Calu3 (cell line): ENCODE measurements at regions not wholly inside any gene's neighbourhood (a gene's known extent, or its start where the extent isn't known, plus 50 kb on each side); places are given as distances from the start of the nearest gene placed in this dataset.

Experiments used
- BruUV-seq: library from RNA; stranded (reverse); fragments of 400-500 nt; replicated peaks from 2 replicates; lab custom pipeline; 2021; lab: Mats Ljungman, UMichigan
- CTCF ChIA-PET: fragments of 300-600 bp; sonication (Branson Sonifier 250); formaldehyde crosslinking; loops from one replicate; lab custom pipeline; 2022; ENCODE audit warnings: antibody characterized with exemption; lab: Charles Lee
- DNase-seq: peaks from one replicate; pipeline ENCODE4 v3.0.0; 2022
- H3K27ac Mint-ChIP-seq: one replicate; pipeline ENCODE4 v1.8.0; 2022; ENCODE audit warnings: mixed read lengths; ENCODE audit not compliant: unreplicated experiment
- H3K27me3 Mint-ChIP-seq: one replicate; pipeline ENCODE4 v1.8.0; 2022; ENCODE audit warnings: mixed read lengths; ENCODE audit not compliant: unreplicated experiment
- H3K36me3 Mint-ChIP-seq: one replicate; pipeline ENCODE4 v1.8.0; 2022; ENCODE audit warnings: mild to moderate bottlenecking, moderate library complexity, mixed read lengths; ENCODE audit not compliant: insufficient read depth, unreplicated experiment
- H3K4me1 Mint-ChIP-seq: one replicate; pipeline ENCODE4 v1.8.0; 2022; ENCODE audit warnings: mild to moderate bottlenecking, low read depth, mixed read lengths; ENCODE audit not compliant: unreplicated experiment
- H3K4me3 Mint-ChIP-seq: one replicate; pipeline ENCODE4 v1.8.0; 2022; ENCODE audit warnings: mild to moderate bottlenecking, low read depth, moderate library complexity, mixed read lengths; ENCODE audit not compliant: unreplicated experiment
- H3K9me3 Mint-ChIP-seq: one replicate; pipeline ENCODE4 v1.8.0; 2022; ENCODE audit warnings: low read depth, mixed read lengths; ENCODE audit not compliant: unreplicated experiment
- intact Hi-C: fragments of 100-400 bp; cut with micrococcal nuclease; formaldehyde crosslinking; loops from one replicate; pipeline ENCODE4 v1.10.0; 2022; ENCODE audit not compliant: unreplicated experiment
- TF ChIP-seq, protein P1 (sequence below): fragments of 200-600 bp; IDR thresholded peaks from one replicate; pipeline ENCODE4 v1.8.0; 2022; ENCODE audit warnings: antibody characterized with exemption; ENCODE audit not compliant: unreplicated experiment

GRCh38 chr2:200180943-200181342 is 125.5 kb upstream of the SPATS2L start:
- no peaks in the 10 kb centered on the region for H3K27me3 Mint-ChIP-seq

DNA sequence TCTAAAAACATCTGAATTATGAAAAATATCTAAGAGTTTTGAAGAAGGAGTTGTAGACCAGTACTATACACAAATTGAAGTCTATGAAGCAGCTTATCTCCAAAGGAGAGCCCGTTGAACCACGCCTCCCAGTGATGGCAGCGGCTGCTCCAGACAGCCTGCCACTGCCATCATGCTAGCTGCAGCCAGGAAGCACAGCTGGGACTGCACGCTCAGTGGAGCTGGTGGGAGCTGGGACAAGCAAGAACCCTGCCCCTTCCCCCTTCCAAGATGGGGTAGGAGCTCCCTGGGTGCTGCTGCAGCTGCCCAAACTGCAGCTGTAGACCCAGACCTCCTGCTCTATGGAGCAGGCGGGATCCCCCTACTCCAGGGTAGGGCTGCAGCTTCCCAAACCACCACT is 124.7 kb upstream of the SPATS2L start:
- H3K9me3 Mint-ChIP-seq, result no peaks in the 10 kb centered on the region
- DNase-seq, result no peak
- no peaks in the 10 kb centered on the region for H3K36me3 Mint-ChIP-seq
- TF ChIP-seq, protein P1, sequence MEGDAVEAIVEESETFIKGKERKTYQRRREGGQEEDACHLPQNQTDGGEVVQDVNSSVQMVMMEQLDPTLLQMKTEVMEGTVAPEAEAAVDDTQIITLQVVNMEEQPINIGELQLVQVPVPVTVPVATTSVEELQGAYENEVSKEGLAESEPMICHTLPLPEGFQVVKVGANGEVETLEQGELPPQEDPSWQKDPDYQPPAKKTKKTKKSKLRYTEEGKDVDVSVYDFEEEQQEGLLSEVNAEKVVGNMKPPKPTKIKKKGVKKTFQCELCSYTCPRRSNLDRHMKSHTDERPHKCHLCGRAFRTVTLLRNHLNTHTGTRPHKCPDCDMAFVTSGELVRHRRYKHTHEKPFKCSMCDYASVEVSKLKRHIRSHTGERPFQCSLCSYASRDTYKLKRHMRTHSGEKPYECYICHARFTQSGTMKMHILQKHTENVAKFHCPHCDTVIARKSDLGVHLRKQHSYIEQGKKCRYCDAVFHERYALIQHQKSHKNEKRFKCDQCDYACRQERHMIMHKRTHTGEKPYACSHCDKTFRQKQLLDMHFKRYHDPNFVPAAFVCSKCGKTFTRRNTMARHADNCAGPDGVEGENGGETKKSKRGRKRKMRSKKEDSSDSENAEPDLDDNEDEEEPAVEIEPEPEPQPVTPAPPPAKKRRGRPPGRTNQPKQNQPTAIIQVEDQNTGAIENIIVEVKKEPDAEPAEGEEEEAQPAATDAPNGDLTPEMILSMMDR, result no peak
- no peaks in the 10 kb centered on the region for H3K27me3 Mint-ChIP-seq
- H3K4me3 Mint-ChIP-seq, result no peak overlapping the region
- H3K27ac Mint-ChIP-seq, result no peak overlapping the region
- no peaks in the 10 kb centered on the region for H3K4me1 Mint-ChIP-seq
- CTCF ChIA-PET, result no interaction called here
- intact Hi-C loops, result no loop called here
- BruUV-seq, result no TSS peak

More at GRCh38 chr2:200180943-200181342, 125.5 kb upstream of the SPATS2L start:
- Mint-ChIP-seq H3K4me1 (no peaks in the 10 kb centered on the region), H3K9me3 (no peaks in the 10 kb centered on the region), H3K27ac (no peak overlapping the region), H3K36me3 (no peaks in the 10 kb centered on the region), H3K4me3 (no peak overlapping the region)
- DNase-seq, result no peak
- CTCF ChIA-PET, result interaction anchor here (0.7 kb wide), 1 partner anchor 128 kb away, joined by 3 read pairs; no protein-coding TSS in a partner anchor
- TF ChIP-seq, protein P1, result no peak
- intact Hi-C loops, result no loop called here
- no TSS peak for BruUV-seq

DNA sequence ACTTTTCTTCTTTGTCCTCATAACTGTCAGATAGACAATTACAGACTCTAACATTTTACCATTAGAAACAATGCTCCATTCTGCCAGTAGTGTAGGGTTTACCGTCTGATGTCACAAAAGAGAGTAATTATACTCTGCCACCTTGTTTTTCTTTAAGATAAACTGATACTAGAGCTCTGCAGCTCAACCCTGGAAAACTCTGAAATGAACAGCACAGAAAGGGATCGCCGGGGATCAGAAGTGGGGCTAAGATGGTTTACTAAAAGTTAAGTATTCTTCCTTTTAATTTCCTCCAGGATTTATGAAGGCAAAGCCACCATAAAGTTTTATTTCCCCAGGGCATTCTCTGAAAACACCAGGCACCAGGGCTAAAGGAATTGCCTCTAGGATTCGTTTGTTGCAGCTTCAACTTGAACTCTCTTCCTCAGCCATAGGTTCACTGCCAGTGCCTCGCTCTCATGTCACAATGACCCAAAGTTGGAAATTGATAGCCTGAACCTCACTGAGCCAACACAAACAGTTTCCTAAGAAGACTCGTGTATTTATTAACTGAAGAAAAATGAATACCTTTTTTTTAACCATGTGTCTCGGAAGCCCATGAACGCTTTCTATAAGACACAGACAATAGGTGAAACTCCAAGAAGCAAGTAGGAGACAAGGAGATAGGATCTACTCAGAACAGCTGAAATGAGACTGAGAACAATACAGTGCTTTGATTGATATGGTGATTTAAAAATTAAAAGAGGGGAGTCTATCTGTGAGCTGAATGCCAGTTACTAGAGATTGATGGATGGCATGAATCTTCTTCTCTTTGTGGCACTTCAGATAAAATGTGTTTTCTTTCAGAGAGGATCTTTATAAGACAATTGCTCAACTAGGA is 121.5 kb upstream of the SPATS2L start:
- no peaks in the 10 kb centered on the region for H3K27me3 Mint-ChIP-seq
- no peaks in the 10 kb centered on the region for H3K36me3 Mint-ChIP-seq
- no peak overlapping the region for H3K27ac Mint-ChIP-seq
- TF ChIP-seq, protein P1, result no peak
- intact Hi-C loops, result no loop called here
- CTCF ChIA-PET, result no interaction called here
- no TSS peak for BruUV-seq
- no peak overlapping the region for H3K4me3 Mint-ChIP-seq
- no peaks in the 10 kb centered on the region for H3K4me1 Mint-ChIP-seq
- H3K9me3 Mint-ChIP-seq, result no peaks in the 10 kb centered on the region
- no peak for DNase-seq

GRCh38 chr2:200185628-200186000 is 120.9 kb upstream of the SPATS2L start:
- Mint-ChIP-seq H3K36me3 (no peaks in the 10 kb centered on the region), H3K4me1 (no peaks in the 10 kb centered on the region), H3K27ac (no peak overlapping the region), H3K4me3 (no peak overlapping the region), H3K9me3 (no peaks in the 10 kb centered on the region), H3K27me3 (no peaks in the 10 kb centered on the region)
- no peak for DNase-seq
- intact Hi-C loops, result no loop called here
- CTCF ChIA-PET, result no interaction called here
- BruUV-seq, result no TSS peak
- TF ChIP-seq, protein P1, result no peak
